BLaER1 (cell line): ENCODE measurements at regions not wholly inside any gene's neighbourhood (a gene's known extent, or its start where the extent isn't known, plus 50 kb on each side); places are given as distances from the start of the nearest gene placed in this dataset.

ENCODE experiments used
- H3K27ac ChIP-seq: shearing (Covaris generic); formaldehyde crosslinking; 2 replicates; pipeline ENCODE4 v1.8.1; 2022
- H3K27me3 ChIP-seq: shearing (Covaris generic); formaldehyde crosslinking; 2 replicates; pipeline ENCODE4 v1.8.1; 2022
- H3K36me3 ChIP-seq: shearing (Covaris generic); formaldehyde crosslinking; 2 replicates; pipeline ENCODE4 v1.8.1; 2022
- H3K4me1 ChIP-seq: shearing (Covaris generic); formaldehyde crosslinking; 2 replicates; pipeline ENCODE4 v1.8.1; 2022
- H3K4me2 ChIP-seq: shearing (Covaris generic); formaldehyde crosslinking; 2 replicates; pipeline ENCODE4 v1.8.1; 2022
- H3K4me3 ChIP-seq: shearing (Covaris generic); formaldehyde crosslinking; 2 replicates; pipeline ENCODE4 v1.8.1; 2022
- H3K9ac ChIP-seq: shearing (Covaris generic); formaldehyde crosslinking; 2 replicates; pipeline ENCODE4 v1.8.1; 2022
- H3K9me3 ChIP-seq: shearing (Covaris generic); formaldehyde crosslinking; 2 replicates; pipeline ENCODE4 v1.8.1; 2022
- H4K20me1 ChIP-seq: shearing (Covaris generic); formaldehyde crosslinking; 2 replicates; pipeline ENCODE4 v1.8.1; 2022
- Cebpa-rat ChIP-seq: shearing (Covaris generic); IDR thresholded peaks from 2 replicates; pipeline ENCODE4 v1.8.1; 2022

GRCh38 chr5:135092476-135092875 lies 58.4 kb upstream of the PITX1 start:
- Histone ChIP-seq H3K27me3 (no peaks in the 10 kb centered on the region), H3K4me3 (no peak overlapping the region), H3K27ac (no peak overlapping the region), H3K4me2 (no peak overlapping the region), H3K36me3 (no peaks in the 10 kb centered on the region), H4K20me1 (no peaks in the 10 kb centered on the region), H3K4me1 (no peaks in the 10 kb centered on the region), H3K9me3 (no peaks in the 10 kb centered on the region), H3K9ac (no peak overlapping the region)
- no peak for TF ChIP-seq Cebpa-rat

- no peak overlapping the region for H3K4me3 ChIP-seq
- H3K36me3 ChIP-seq: no peaks in the 10 kb centered on the region
- no peak overlapping the region for H3K9ac ChIP-seq
- no peak overlapping the region for H3K27ac ChIP-seq
- H3K9me3 ChIP-seq: no peaks in the 10 kb centered on the region
- H3K4me1 ChIP-seq: no peaks in the 10 kb centered on the region
- no peak overlapping the region for H3K4me2 ChIP-seq
- H4K20me1 ChIP-seq: no peaks in the 10 kb centered on the region
- H3K27me3 ChIP-seq: no peaks in the 10 kb centered on the region
- TF ChIP-seq Cebpa-rat: no peak
Measured at GRCh38 chr5:135091286-135091685, 57.3 kb upstream of the PITX1 start.

GRCh38 chr5:135089912-135090311 lies 55.9 kb upstream of the PITX1 start:
- no peak for TF ChIP-seq Cebpa-rat
- H3K4me2 ChIP-seq: no peak overlapping the region
- H3K4me1 ChIP-seq: no peaks in the 10 kb centered on the region
- H3K9me3 ChIP-seq: no peaks in the 10 kb centered on the region
- H3K27ac ChIP-seq: no peak overlapping the region
- no peaks in the 10 kb centered on the region for H4K20me1 ChIP-seq
- H3K36me3 ChIP-seq: no peaks in the 10 kb centered on the region
- no peak overlapping the region for H3K4me3 ChIP-seq
- H3K9ac ChIP-seq: no peak overlapping the region
- H3K27me3 ChIP-seq: no peaks in the 10 kb centered on the region

GRCh38 chr5:135088911-135089310 lies 54.9 kb upstream of the PITX1 start:
- no peak for TF ChIP-seq Cebpa-rat
- Histone ChIP-seq H3K9ac (no peak overlapping the region), H4K20me1 (no peaks in the 10 kb centered on the region), H3K4me2 (no peak overlapping the region), H3K36me3 (no peaks in the 10 kb centered on the region), H3K4me1 (no peaks in the 10 kb centered on the region), H3K9me3 (no peaks in the 10 kb centered on the region), H3K27me3 (no peaks in the 10 kb centered on the region), H3K4me3 (no peak overlapping the region), H3K27ac (no peak overlapping the region)

GRCh38 chr5:135087950-135088349 lies 53.9 kb upstream of the PITX1 start:
- Histone ChIP-seq H3K36me3 (no peaks in the 10 kb centered on the region), H3K27ac (no peak overlapping the region), H3K9me3 (no peaks in the 10 kb centered on the region; the same call in 1 of the 2 replicates), H4K20me1 (no peaks in the 10 kb centered on the region), H3K27me3 (no peaks in the 10 kb centered on the region), H3K9ac (no peak overlapping the region), H3K4me3 (no peak overlapping the region), H3K4me2 (no peak overlapping the region), H3K4me1 (no peaks in the 10 kb centered on the region)
- no peak for TF ChIP-seq Cebpa-rat

GRCh38 chr5:135085936-135086725 lies 52.1 kb upstream of the PITX1 start:
- Histone ChIP-seq H3K4me2 (no peak overlapping the region), H3K4me3 (no peak overlapping the region), H3K36me3 (no peaks in the 10 kb centered on the region), H3K27ac (no peak overlapping the region), H3K9me3 (peaks cover 15% of the 10 kb centered on the region), H3K27me3 (no peaks in the 10 kb centered on the region), H3K4me1 (no peaks in the 10 kb centered on the region), H3K9ac (no peak overlapping the region), H4K20me1 (no peaks in the 10 kb centered on the region)
- TF ChIP-seq Cebpa-rat: no peak

- no peak overlapping the region for H3K4me2 ChIP-seq
Measured at GRCh38 chr5:135085133-135085935, 51.3 kb upstream of the PITX1 start.

More at GRCh38 chr5:135085133-135085935, 51.3 kb upstream of the PITX1 start:
- Histone ChIP-seq H3K36me3 (no peaks in the 10 kb centered on the region), H3K4me1 (no peaks in the 10 kb centered on the region), H3K9ac (no peak overlapping the region), H3K27ac (no peak overlapping the region), H3K4me3 (no peak overlapping the region), H3K27me3 (no peaks in the 10 kb centered on the region), H3K9me3 (peaks cover 22% of the 10 kb centered on the region), H4K20me1 (no peaks in the 10 kb centered on the region)
- TF ChIP-seq Cebpa-rat: no peak
